SK-N-MC (cell line): ENCODE measurements at regions not wholly inside any gene's neighbourhood (a gene's known extent, or its start where the extent isn't known, plus 50 kb on each side); places are given as distances from the start of the nearest gene placed in this dataset.

Source experiments
- EZH2 ChIP-seq: fragments of 200-600 bp; sonication (generic); IDR thresholded peaks from one replicate; pipeline ENCODE4 v1.6.1; 2017; ENCODE audit warnings: antibody characterized with exemption
- POLR2AphosphoS5 ChIP-seq: IDR thresholded peaks from 2 replicates; pipeline ENCODE4 v1.6.1; 2012; ENCODE audit warnings: mild to moderate bottlenecking, low read depth, low read length, borderline replicate concordance

- no peak for TF ChIP-seq POLR2AphosphoS5
- TF ChIP-seq EZH2, result no peak
Observed at GRCh38 chr13:50514249-50514648, 329.2 kb downstream of the DLEU7 start.
